Upper lobe of left lung (tissue), 4 donors: ENCODE measurements at regions not wholly inside any gene's neighbourhood (a gene's known extent, or its start where the extent isn't known, plus 50 kb on each side); places are given as distances from the start of the nearest gene placed in this dataset.

Experiments
- EP300 ChIP-seq, 4 donors: sonication (generic); formaldehyde crosslinking; IDR thresholded peaks; one replicate each; pipeline ENCODE4 v1.5.1; 2017; ENCODE audit warnings: antibody characterized with exemption in 4 of 4, control low read depth in 2 of 4
- POLR2A ChIP-seq, 4 donors: fragments of 450-650 bp; IDR thresholded peaks; one replicate each; pipeline ENCODE4 v1.5.1; 2016 to 2017; ENCODE audit warnings: antibody characterized with exemption in 4 of 4, mild to moderate bottlenecking in 2 of 4
- POLR2AphosphoS5 ChIP-seq, 2 donors: sonication (generic); formaldehyde crosslinking; IDR thresholded peaks; one replicate each; pipeline ENCODE4 v1.5.1; 2017; ENCODE audit warnings: antibody characterized with exemption in 2 of 2
- TF ChIP-seq, protein P1 (sequence below), 6 experiments: fragments of 450-650 bp in 4 of 6; fragments of 200-600 bp in 2 of 6; sonication (generic) in 2 of 6; IDR thresholded peaks; one replicate each; pipeline ENCODE4 v1.5.1; 2016 to 2019; ENCODE audit warnings: antibody characterized with exemption in 6 of 6

GRCh38 chr13:105796081-105796480, 739.4 kb downstream of the EFNB2 start:
- TF ChIP-seq, protein P1, sequence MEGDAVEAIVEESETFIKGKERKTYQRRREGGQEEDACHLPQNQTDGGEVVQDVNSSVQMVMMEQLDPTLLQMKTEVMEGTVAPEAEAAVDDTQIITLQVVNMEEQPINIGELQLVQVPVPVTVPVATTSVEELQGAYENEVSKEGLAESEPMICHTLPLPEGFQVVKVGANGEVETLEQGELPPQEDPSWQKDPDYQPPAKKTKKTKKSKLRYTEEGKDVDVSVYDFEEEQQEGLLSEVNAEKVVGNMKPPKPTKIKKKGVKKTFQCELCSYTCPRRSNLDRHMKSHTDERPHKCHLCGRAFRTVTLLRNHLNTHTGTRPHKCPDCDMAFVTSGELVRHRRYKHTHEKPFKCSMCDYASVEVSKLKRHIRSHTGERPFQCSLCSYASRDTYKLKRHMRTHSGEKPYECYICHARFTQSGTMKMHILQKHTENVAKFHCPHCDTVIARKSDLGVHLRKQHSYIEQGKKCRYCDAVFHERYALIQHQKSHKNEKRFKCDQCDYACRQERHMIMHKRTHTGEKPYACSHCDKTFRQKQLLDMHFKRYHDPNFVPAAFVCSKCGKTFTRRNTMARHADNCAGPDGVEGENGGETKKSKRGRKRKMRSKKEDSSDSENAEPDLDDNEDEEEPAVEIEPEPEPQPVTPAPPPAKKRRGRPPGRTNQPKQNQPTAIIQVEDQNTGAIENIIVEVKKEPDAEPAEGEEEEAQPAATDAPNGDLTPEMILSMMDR (IDR thresholded peaks at IDR 0.05): no peak
- TF ChIP-seq POLR2AphosphoS5 (IDR thresholded peaks at IDR 0.05) (no peak), POLR2A (IDR thresholded peaks at IDR 0.05) (no peak), EP300 (IDR thresholded peaks at IDR 0.05) (no peak)
